Colon (tissue), 2 donors: ENCODE measurements at regions not wholly inside any gene's neighbourhood (a gene's known extent, or its start where the extent isn't known, plus 50 kb on each side); places are given as distances from the start of the nearest gene placed in this dataset.
"Not testable (repeated sequence)": the region's sequence is repeated elsewhere in the genome, so short reads cannot be mapped to it uniquely, and the experiment has no call there.

ENCODE experiments used
- FAIRE-seq: peaks from 2 replicates; lab custom pipeline; 2012; peaks lifted over from hg19 to GRCh38; lab: Jason Lieb, UNC
- donor health status: control.
- donor health status: control.

DNA sequence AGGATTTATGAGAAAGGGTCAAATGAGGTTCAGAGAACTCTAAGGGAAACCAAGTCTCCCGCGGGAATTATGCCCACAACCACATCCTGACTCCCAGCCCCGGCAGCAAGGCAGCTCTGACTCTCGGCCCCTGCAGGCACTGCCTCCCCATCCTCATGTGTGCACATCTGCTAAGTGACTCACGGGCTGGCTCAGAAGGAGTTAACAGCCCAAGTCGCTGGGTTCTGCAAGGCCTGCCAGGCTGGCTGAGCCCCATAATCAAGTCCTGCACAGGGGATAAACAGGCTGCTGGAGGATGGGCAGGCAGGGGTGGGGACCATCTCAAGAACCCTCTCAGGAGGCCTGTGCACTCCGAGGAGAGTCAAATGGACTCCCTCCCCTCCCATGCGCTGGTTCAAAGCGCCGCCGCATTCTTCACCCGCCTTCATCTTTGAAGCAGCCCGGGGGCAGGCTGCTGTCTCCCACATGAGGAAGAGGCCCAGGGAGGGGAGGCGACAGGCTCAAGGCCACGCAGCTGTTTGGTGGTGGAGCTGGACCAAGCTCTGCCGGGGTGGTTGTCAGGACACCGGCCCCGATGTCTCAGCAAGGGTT lies 344.3 kb downstream of the MATN1 start:
- FAIRE-seq: no peak

GRCh38 chr1:30378003-30378596 lies 345.3 kb downstream of the MATN1 start:
- FAIRE-seq: no peak

- FAIRE-seq: no peak
Measured at GRCh38 chr1:30377230-30378002, 346.0 kb downstream of the MATN1 start.

- FAIRE-seq: no peak
Measured at GRCh38 chr1:30376054-30376697, 347.2 kb downstream of the MATN1 start.

DNA sequence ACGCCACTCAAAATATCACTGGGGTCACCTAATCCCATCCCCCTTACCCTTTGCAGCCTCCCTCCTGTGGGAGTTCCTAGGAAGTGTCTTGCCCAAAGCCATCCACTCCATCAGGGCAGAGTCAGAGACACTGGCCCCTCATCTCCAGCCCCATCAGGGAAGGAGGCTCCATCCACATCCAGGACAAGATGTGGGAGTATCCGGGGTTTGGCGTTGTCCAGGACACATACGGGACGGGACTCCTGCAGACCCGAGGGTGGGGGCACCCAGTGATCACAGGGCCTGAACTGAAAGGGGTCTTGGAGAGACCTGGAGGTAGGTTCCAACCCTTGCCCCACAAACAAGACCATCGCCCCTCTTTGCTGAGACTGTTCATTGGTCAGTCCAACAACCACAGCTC lies 348.2 kb downstream of the MATN1 start:
- no peak for FAIRE-seq

DNA sequence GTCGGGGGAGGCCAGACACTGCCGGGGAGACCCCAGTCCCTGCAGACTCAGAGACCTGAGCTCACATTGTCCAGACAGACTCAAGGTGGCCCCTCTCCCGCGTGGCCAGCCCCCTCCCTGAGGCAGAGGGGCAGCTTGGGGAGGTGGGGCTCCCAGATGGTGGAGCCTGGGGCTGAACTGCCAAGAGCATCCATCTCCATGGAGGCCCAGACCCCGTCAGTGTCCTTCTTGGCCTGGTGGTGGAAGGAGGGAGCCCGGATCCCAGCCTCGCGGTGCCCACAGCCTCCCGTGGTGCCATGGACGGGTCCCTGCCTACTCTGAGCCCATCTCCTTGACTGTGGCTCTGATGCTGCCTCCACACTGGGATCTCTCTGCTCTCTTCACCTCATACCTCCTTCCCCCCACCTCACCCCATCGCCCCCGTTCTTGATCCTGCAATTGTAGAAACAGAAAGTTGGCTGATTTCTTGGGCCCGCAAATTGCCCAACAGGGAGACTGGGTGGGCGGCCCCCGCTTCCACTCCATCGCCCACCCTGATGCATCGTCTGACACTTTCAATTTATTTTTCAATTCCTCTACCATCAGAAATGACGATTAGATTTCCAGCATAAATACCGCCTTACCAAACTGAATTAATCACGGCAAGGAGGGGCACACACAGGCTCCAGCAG lies 348.9 kb downstream of the MATN1 start:
- FAIRE-seq: no peak

GRCh38 chr1:30373471-30374399 lies 349.6 kb downstream of the MATN1 start:
- no peak for FAIRE-seq

DNA sequence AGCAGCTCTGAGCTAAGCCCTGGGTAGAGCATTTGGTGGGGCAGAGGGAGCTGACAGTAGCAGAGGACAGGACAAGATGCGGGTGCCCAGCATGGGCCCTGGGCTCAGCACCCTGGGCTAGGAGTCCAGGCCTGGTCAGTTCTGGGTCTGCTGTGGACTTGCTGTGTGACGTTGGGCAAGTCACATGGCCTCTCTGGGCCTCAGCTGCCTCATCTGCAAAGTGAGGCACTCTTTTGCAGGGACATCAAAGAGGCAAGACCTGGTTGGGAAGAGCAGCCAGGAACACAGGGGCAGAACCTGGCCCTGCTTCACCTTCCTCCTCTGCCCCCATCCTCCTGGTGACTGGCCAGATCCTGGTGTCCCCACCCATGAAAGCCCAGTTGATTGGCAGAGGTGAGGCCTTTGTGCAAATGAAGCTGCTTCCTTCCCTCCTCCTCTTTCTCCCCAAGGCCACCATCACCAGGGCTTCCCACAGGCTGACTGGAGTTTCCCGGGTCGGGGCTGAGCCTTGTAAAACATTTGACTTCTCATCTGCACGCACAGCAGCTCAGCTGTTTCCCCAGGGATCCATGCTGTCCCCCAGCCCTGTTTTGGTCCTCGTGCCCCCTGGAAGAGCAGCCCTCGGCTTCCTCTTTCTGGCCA lies 350.5 kb downstream of the MATN1 start:
- no peak for FAIRE-seq

DNA sequence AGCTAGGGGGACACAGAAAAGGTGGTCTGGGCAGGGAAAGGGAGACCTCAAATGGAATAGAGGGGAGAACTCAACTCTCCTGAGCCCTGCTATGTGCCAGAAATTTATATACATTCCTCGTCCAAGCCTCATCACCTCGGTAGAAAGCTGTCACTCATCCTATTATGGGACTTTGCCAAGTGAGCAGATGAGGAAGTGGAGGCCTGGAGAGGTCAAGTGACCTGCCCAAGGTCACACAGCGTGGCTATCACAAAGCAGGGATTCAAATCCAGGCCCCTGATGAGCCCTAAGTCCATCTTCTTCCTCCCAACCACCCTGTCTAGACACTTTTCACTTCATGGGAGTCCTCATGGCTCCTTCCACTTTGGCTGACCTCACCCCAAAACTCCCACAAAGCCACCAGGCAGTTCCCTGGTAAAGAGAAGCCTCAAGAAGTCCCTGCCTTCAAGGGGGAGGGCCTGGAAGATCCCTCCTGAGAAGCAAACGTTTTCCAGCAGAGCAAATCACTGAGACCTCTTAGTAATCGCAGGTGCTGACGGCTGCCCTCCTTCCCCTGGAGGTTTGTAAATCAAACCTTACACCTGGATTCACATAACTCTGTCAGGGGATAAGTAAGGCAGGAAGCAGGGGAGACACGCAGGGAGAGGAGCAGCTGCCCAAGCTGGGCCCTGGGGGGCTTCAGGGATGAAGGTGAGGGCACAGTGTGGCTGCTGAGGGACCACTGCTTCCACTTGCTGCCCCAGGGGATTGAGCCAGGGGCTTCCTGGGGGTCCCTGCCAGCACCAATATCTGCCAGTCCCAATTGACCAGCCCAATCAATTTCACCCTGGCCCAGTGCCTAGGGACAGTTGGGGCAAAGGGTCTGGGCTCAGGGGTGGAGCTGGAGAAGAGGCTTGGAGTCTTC lies 351.2 kb downstream of the MATN1 start:
- no peak for FAIRE-seq

- FAIRE-seq: no peak
Measured at GRCh38 chr1:30371179-30371788, 352.1 kb downstream of the MATN1 start.

DNA sequence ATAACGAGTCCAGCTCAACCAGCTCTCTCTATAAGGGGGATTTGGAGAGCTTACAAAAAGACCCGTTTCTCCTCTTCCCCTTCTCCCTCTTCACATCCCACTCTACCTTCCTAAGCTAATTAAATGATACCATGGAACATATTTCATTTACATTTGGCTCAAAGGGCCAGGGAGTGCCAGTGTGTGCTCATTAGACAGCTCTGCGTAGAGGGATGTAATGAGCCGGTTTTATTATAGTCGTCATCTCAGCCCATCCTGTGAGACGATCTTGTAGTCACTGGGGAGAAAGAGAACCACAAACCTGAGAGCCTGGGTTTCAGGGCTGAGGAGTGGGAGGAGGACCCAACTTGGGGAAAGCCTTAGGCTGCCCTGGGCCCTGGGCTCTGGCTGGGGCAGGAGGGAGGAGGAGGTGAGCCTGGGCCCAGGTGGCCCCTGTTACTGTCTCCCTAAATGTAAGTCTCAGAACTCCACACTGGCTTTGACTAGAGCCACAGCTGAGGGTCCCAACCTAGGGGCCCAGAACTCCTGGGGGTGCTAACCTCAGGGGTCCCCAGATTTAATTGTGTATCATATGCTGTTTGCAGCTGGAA lies 354.6 kb downstream of the MATN1 start:
- no peak for FAIRE-seq

- FAIRE-seq: no peak
Measured at GRCh38 chr1:30366911-30367310, 356.5 kb downstream of the MATN1 start.

DNA sequence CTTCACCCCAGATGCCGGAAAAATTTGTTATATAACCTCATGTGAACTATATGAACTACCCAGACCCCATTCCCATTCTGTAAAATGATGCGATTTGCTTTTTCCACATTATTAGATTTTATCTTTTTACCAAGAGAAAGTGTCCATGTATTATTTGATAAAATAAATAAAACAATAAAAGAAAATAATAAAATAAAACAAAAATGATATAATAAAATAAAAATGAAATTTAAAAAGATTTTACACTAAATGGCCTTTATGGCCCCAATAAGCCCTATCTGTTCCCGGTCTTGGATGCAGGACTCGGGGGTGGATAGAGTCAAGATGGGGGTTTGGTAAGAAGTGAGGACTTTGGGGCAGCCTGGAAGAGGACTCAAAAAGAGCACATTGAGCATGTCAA lies 357.2 kb downstream of the MATN1 start:
- no peak for FAIRE-seq

DNA sequence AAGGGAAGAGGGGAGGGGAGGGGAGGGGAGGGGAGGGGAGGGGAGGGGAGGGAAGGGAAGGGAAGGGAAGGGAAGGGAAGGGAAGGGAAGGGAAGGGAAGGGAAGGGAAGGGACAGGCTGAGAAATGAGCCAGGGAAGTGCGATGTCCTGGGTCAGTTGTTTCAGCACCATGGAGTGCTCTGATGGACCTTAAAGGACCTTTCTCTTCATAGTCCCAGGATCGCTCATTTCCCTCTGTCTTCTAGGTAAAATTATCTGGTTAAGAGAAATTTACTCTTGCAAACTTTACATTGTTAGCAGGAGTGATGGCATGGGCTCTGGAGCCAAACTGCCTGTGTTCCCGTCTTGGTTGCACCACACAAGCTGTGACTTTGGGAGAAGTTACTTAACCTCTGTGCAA lies 357.8 kb downstream of the MATN1 start:
- no peak for FAIRE-seq

GRCh38 chr1:30363031-30363430 lies 360.4 kb downstream of the MATN1 start:
- FAIRE-seq: no peak

DNA sequence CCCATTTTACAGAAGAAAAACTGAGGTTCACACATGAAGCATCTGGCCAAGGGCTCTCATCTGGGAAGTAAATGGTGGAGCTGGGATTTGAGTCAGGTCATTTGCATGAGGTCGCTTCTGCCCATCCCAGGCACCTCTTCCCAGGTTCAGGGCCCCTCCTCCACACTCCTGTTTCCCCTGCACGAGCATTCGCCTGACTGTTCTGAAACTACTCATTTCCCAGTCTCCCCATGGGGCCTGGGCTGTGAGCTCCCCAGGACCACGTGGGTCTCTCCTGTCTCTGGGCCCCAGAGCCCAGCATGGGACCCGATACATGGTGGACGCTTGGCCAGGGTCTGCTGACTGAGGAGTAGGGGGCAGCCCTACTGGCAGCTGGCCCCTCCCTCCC lies 360.8 kb downstream of the MATN1 start:
- FAIRE-seq: no peak

GRCh38 chr1:30361890-30362602 lies 361.3 kb downstream of the MATN1 start:
- not testable (repeated sequence) for FAIRE-seq

GRCh38 chr1:30360753-30361152 lies 362.6 kb downstream of the MATN1 start:
- FAIRE-seq: no peak
